Epithelial cell of proximal tubule (primary cell): ENCODE measurements at regions not wholly inside any gene's neighbourhood (a gene's known extent, or its start where the extent isn't known, plus 50 kb on each side); places are given as distances from the start of the nearest gene placed in this dataset.

ENCODE experiments used
- DNase-seq: peaks from one replicate; pipeline ENCODE4 v3.0.0-alpha.2; 2011; ENCODE audit warnings: low read depth
- H3K4me3 ChIP-seq: 2 replicates; pipeline ENCODE4 v1.5.1; 2011; ENCODE audit warnings: low read depth, mild to moderate bottlenecking, low read length
- CTCF ChIP-seq: conservative IDR thresholded peaks from 2 replicates; pipeline ENCODE4 v1.5.1; 2012; ENCODE audit warnings: low read depth, mild to moderate bottlenecking, low read length

GRCh38 chr19:29367791-29368222 lies 154.9 kb upstream of the UQCRFS1 start:
- H3K4me3 ChIP-seq: no peak overlapping the region
- TF ChIP-seq CTCF: no peak
- no peak for DNase-seq

GRCh38 chr19:29370276-29370675 lies 155.5 kb upstream of the VSTM2B start:
- no peak for DNase-seq
- TF ChIP-seq CTCF: no peak
- H3K4me3 ChIP-seq: no peak overlapping the region

GRCh38 chr19:29371251-29372090 lies 154.3 kb upstream of the VSTM2B start:
- no peak for DNase-seq
- H3K4me3 ChIP-seq: no peak overlapping the region
- TF ChIP-seq CTCF: no peak

GRCh38 chr19:29372091-29372415 lies 153.7 kb upstream of the VSTM2B start:
- no peak overlapping the region for H3K4me3 ChIP-seq
- TF ChIP-seq CTCF: no peak
- no peak for DNase-seq

- H3K4me3 ChIP-seq: no peak overlapping the region
- TF ChIP-seq CTCF: no peak
- DNase-seq: no peak
Observed at GRCh38 chr19:29372461-29372860, 153.3 kb upstream of the VSTM2B start.

GRCh38 chr19:29372921-29373797 lies 152.6 kb upstream of the VSTM2B start:
- no peak overlapping the region for H3K4me3 ChIP-seq
- no peak for TF ChIP-seq CTCF
- DNase-seq: no peak
